ENCODE measurements at regions not wholly inside any gene's neighbourhood (a gene's known extent, or its start where the extent isn't known, plus 50 kb on each side); places are given as distances from the start of the nearest gene placed in this dataset.

- H3K4me3 ChIP-seq (ENCODE audit: low read depth, low read length): no peak overlapping the region
- TF ChIP-seq, protein P1, sequence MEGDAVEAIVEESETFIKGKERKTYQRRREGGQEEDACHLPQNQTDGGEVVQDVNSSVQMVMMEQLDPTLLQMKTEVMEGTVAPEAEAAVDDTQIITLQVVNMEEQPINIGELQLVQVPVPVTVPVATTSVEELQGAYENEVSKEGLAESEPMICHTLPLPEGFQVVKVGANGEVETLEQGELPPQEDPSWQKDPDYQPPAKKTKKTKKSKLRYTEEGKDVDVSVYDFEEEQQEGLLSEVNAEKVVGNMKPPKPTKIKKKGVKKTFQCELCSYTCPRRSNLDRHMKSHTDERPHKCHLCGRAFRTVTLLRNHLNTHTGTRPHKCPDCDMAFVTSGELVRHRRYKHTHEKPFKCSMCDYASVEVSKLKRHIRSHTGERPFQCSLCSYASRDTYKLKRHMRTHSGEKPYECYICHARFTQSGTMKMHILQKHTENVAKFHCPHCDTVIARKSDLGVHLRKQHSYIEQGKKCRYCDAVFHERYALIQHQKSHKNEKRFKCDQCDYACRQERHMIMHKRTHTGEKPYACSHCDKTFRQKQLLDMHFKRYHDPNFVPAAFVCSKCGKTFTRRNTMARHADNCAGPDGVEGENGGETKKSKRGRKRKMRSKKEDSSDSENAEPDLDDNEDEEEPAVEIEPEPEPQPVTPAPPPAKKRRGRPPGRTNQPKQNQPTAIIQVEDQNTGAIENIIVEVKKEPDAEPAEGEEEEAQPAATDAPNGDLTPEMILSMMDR (IDR thresholded peaks at IDR 0.05; ENCODE audit: insufficient read depth, low read depth, low read length, missing control alignments): no peak
- no peak for DNase-seq (ENCODE audit: low read depth)
Observed at GRCh38 chr20:56723331-56723730, 94.2 kb downstream of the TFAP2C start.

- TF ChIP-seq, protein P1 (IDR thresholded peaks at IDR 0.05; ENCODE audit: insufficient read depth, low read depth, low read length, missing control alignments): no peak
- no peak overlapping the region for H3K4me3 ChIP-seq (ENCODE audit: low read depth, low read length)
- DNase-seq (ENCODE audit: low read depth): no peak
Observed at GRCh38 chr20:56724241-56724757, 95.2 kb downstream of the TFAP2C start.

GRCh38 chr20:56730003-56730402 is 100.9 kb downstream of the TFAP2C start:
- DNase-seq (ENCODE audit: low read depth): no peak
- TF ChIP-seq, protein P1 (IDR thresholded peaks at IDR 0.05; ENCODE audit: insufficient read depth, low read depth, low read length, missing control alignments): no peak
- no peak overlapping the region for H3K4me3 ChIP-seq (ENCODE audit: low read depth, low read length)

DNA sequence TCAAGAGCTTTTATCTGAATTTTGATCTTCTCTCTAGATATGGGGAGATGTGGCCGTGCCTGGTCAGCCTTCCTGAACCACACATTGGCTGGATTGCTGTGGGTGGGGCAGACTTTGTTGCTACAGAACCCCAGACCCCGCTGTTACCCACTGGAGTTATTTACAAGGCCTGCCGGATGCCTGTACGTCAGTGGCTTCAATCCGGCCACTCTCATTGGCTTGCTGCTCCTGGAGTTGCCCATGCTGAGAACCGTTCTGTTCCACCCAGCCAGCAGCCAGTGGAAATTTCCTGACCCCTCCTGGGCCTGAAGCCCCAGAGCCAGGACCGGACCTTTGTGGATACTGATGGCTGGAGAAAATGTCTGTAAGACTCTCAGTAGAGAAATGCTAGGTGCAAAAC is 101.9 kb downstream of the TFAP2C start:
- no peak overlapping the region for H3K4me3 ChIP-seq (ENCODE audit: low read depth, low read length)
- no peak for DNase-seq (ENCODE audit: low read depth)
- TF ChIP-seq, protein P1 (IDR thresholded peaks at IDR 0.05; ENCODE audit: insufficient read depth, low read depth, low read length, missing control alignments): no peak

- no peak for DNase-seq (ENCODE audit: low read depth)
- no peak overlapping the region for H3K4me3 ChIP-seq (ENCODE audit: low read depth, low read length)
- TF ChIP-seq, protein P1 (IDR thresholded peaks at IDR 0.05; ENCODE audit: insufficient read depth, low read depth, low read length, missing control alignments): no peak
Observed at GRCh38 chr20:56731476-56731875, 102.4 kb downstream of the TFAP2C start.

DNA sequence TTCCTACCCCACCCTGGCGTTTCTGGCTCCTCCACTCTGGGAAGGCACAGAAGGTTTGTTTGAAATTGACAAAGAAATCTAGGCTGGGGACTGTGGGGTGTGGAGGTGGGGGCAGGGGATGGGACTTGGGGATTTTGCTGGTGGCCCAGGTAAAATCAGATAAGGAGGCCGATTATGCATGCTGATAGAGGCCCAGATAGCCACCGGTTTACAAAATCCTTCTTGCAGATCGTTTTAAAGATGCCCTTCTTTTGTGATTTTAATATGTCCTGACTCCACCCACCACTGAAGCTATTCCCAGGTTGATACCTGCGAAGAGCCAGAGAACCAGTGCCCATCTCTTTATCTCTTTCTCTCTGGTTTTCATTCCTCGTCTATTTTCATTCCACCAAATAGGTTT is 104.9 kb downstream of the TFAP2C start:
- TF ChIP-seq, protein P1 (IDR thresholded peaks at IDR 0.05; ENCODE audit: insufficient read depth, low read depth, low read length, missing control alignments): no peak
- H3K4me3 ChIP-seq (ENCODE audit: low read depth, low read length): no peak overlapping the region
- no peak for DNase-seq (ENCODE audit: low read depth)

DNA sequence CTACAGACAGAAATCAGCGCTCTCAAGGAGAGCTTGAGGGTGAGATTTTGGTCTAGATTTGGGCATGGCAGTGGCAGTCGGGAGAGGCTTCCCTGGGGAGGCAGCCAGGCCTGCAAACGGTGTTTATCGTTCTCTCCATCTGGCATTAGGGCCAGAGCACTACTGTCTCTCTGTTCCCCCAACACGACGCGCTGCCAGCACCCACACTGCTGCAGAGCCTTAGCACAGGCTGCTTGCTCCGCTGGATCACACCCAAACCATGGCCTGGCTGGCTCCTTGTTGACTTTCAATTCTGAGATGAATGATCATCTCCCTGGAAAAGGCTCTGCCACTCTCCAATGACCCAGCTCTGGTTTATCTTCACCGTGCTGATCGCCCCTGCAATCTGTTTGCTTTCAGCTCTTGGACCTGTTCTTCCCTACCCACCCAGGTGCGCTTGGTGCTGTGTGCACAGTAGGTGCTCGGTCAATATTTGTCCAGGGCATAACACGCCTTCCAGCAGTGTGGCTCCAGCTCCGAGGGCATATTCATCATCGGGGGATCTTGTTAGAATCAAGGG is 106.1 kb downstream of the TFAP2C start:
- no peak overlapping the region for H3K4me3 ChIP-seq (ENCODE audit: low read depth, low read length)
- TF ChIP-seq, protein P1 (IDR thresholded peaks at IDR 0.05; ENCODE audit: insufficient read depth, low read depth, low read length, missing control alignments): no peak
- no peak for DNase-seq (ENCODE audit: low read depth)
